Body of pancreas (tissue), 4 donors: ENCODE measurements at regions not wholly inside any gene's neighbourhood (a gene's known extent, or its start where the extent isn't known, plus 50 kb on each side); places are given as distances from the start of the nearest gene placed in this dataset.

Experiments used
- ATAC-seq: fragments of 150-250 bp; one replicate; pipeline ENCODE4 v1.9.1; 2016
- DNase-seq, 4 donors: peaks; one replicate each; pipeline ENCODE4 v3.0.0-alpha.2; 2019
- H3K27ac ChIP-seq, 4 donors: fragments of 200-600 bp; sonication (generic); 1 replicate in 3 of 4; 2 replicates in 1 of 4; pipeline versions ENCODE4 v1.5.1 to v1.6.1; 2016 to 2019; ENCODE audit warnings: mild to moderate bottlenecking in 1 of 4, mixed read lengths in 1 of 4, moderate library complexity in 1 of 4
- H3K27me3 ChIP-seq, 2 donors: fragments of 200-600 bp; sonication (generic); one replicate each; pipeline ENCODE4 v1.6.0; 2016; ENCODE audit warnings: mild to moderate bottlenecking in 1 of 2
- H3K36me3 ChIP-seq, 2 donors: fragments of 200-600 bp; sonication (generic); replicated peaks in 1 of 2; 2 replicates each; pipeline ENCODE4 v1.5.1; 2016; ENCODE audit warnings: low read depth in 2 of 2; ENCODE audit not compliant: insufficient read depth in 1 of 2
- H3K4me1 ChIP-seq: fragments of 200-600 bp; sonication (generic); one replicate; pipeline ENCODE4 v1.6.0; 2016
- H3K4me3 ChIP-seq, 2 donors: fragments of 200-600 bp; sonication (generic); 1 replicate in 1 of 2; 2 replicates in 1 of 2; pipeline ENCODE4 v1.5.1; 2016 to 2019
- H3K9me3 ChIP-seq, 3 donors: fragments of 200-600 bp; sonication (generic); 1 replicate in 2 of 3; 2 replicates in 1 of 3; pipeline ENCODE4 v1.5.1; 2016
- POLR2A ChIP-seq, 3 donors: fragments of 450-650 bp; IDR thresholded peaks; one replicate each; pipeline ENCODE4 v1.6.1; 2016; ENCODE audit warnings: antibody characterized with exemption in 3 of 3, mild to moderate bottlenecking in 2 of 3
- WGBS, 2 donors: methylation state at CpG; one replicate each; pipeline ENCODE4 v1.1.5; 2017; 5-methylcytosine and 5-hydroxymethylcytosine counted together
- intact Hi-C: fragments of 100-400 bp; cut with DNase I; formaldehyde crosslinking; loops from one replicate; pipeline ENCODE4 v1.15.1; 2023
- TF ChIP-seq, protein P1 (sequence below), 7 experiments: fragments of 450-650 bp in 4 of 7; fragments of 200-600 bp in 3 of 7; sonication (generic) in 3 of 7; IDR thresholded peaks; one replicate each; pipeline ENCODE4 v1.5.1; 2016 to 2019; ENCODE audit warnings: antibody characterized with exemption in 7 of 7

DNA sequence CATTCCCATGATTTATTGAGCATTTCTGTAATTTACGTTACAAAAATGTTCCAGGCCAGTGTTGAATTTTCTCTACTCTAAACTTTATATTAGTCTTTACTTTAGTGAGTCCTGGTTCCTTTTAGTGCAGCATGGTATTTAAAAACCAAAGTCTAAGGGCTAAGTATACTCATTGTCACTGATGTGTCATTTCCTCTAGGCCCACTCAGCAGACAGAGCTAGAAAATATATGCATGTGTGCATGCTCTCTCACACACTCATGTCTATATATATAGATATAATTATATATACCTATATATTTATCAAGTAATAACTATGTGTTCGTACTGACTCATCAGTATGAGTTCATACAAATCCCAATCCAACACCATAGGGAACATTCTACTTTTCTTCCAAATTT lies 132.5 kb upstream of the SLC8A1 start:
- intact Hi-C loops, result no loop called here
- Histone ChIP-seq H3K27me3 (no peaks in the 10 kb centered on the region), H3K36me3 (no peaks in the 10 kb centered on the region), H3K4me1 (no peaks in the 10 kb centered on the region), H3K4me3 (no peak overlapping the region), H3K9me3 (no peaks in the 10 kb centered on the region), H3K27ac (no peak overlapping the region)
- WGBS, 2 donors, result 63 to 74% methylated on average over 2 of the region's 2 CpGs
- TF ChIP-seq, protein P1, sequence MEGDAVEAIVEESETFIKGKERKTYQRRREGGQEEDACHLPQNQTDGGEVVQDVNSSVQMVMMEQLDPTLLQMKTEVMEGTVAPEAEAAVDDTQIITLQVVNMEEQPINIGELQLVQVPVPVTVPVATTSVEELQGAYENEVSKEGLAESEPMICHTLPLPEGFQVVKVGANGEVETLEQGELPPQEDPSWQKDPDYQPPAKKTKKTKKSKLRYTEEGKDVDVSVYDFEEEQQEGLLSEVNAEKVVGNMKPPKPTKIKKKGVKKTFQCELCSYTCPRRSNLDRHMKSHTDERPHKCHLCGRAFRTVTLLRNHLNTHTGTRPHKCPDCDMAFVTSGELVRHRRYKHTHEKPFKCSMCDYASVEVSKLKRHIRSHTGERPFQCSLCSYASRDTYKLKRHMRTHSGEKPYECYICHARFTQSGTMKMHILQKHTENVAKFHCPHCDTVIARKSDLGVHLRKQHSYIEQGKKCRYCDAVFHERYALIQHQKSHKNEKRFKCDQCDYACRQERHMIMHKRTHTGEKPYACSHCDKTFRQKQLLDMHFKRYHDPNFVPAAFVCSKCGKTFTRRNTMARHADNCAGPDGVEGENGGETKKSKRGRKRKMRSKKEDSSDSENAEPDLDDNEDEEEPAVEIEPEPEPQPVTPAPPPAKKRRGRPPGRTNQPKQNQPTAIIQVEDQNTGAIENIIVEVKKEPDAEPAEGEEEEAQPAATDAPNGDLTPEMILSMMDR (IDR thresholded peaks at IDR 0.05), result no peak
- TF ChIP-seq POLR2A (IDR thresholded peaks at IDR 0.05), result no peak
- DNase-seq (no peak), ATAC-seq (no peak)

GRCh38 chr2:40591774-40592173 lies 139.9 kb upstream of the SLC8A1 start:
- WGBS, 2 donors, result 50 to 61% methylated on average over 3 of the region's 3 CpGs

DNA sequence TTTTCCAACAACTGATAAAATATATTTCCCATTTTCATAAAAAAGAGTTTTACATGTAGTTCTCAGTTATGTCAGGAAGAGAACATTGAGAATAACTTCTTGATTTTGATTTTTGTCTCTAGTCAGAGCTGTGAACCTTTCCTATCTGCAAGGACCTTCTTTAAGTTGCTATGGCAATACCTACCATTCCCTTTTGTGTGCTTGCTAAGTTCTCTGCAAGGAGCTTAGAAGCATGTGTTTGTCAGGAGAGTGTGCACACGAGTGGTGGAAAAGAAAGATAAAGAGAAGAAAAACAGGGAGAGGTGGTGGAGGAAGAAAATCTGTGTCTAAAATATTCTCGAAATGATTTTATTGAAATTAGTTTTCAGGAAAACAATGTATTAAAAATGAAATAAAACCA lies 140.3 kb upstream of the SLC8A1 start:
- H3K27me3 ChIP-seq, result no peaks in the 10 kb centered on the region
- ATAC-seq, result no peak
- WGBS, 2 donors, result 36 to 40% methylated on average over 2 of the region's 2 CpGs
- H3K4me1 ChIP-seq, result no peaks in the 10 kb centered on the region
- no peak overlapping the region for H3K4me3 ChIP-seq
- intact Hi-C loops, result no loop called here
- TF ChIP-seq POLR2A (IDR thresholded peaks at IDR 0.05), result no peak
- TF ChIP-seq, protein P1 (IDR thresholded peaks at IDR 0.05), result no peak
- no peak overlapping the region for H3K27ac ChIP-seq
- no peaks in the 10 kb centered on the region for H3K36me3 ChIP-seq
- DNase-seq, result no peak
- H3K9me3 ChIP-seq, result no peaks in the 10 kb centered on the region

More at GRCh38 chr2:40591774-40592173, 139.9 kb upstream of the SLC8A1 start:
- H3K4me1 ChIP-seq, result no peaks in the 10 kb centered on the region
- no peak overlapping the region for H3K4me3 ChIP-seq
- ATAC-seq (no peak), DNase-seq (no peak)
- H3K9me3 ChIP-seq, result no peaks in the 10 kb centered on the region
- no peaks in the 10 kb centered on the region for H3K27me3 ChIP-seq
- no peaks in the 10 kb centered on the region for H3K36me3 ChIP-seq
- H3K27ac ChIP-seq, result no peak overlapping the region
- TF ChIP-seq, protein P1 (IDR thresholded peaks at IDR 0.05), result no peak
- TF ChIP-seq POLR2A (IDR thresholded peaks at IDR 0.05), result no peak
- intact Hi-C loops, result no loop called here

DNA sequence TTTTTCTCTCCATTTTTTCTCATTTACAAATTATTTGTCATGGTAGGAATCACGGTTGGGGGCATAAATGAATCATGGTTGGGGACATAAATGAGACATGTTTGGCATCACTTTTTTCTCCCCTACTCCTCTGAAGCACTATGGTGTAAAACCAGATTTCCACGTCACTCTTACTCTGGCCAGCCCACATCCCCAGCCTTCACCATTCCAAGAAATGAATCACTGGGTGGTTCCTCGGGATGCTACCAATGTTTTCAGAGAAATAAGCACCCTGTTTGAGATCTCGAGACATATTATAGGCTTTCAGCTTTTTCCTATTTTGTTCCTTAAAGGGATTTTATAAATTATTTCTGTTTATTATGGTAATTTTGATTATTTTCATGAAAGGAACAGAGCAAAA lies 155.0 kb upstream of the SLC8A1 start:
- Histone ChIP-seq H3K9me3 (no peaks in the 10 kb centered on the region), H3K27me3 (no peaks in the 10 kb centered on the region), H3K36me3 (no peaks in the 10 kb centered on the region), H3K27ac (no peak overlapping the region), H3K4me3 (no peak overlapping the region), H3K4me1 (no peaks in the 10 kb centered on the region)
- DNase-seq (no peak), ATAC-seq (no peak)
- TF ChIP-seq, protein P1 (IDR thresholded peaks at IDR 0.05), result no peak
- TF ChIP-seq POLR2A (IDR thresholded peaks at IDR 0.05), result no peak
- 57 to 62% methylated on average over 4 of the region's 4 CpGs for WGBS, 2 donors
- intact Hi-C loops, result no loop called here

GRCh38 chr2:40611196-40611595 lies 159.3 kb upstream of the SLC8A1 start:
- ATAC-seq (no peak), DNase-seq (no peak)
- H3K36me3 ChIP-seq, result no peaks in the 10 kb centered on the region
- H3K4me1 ChIP-seq, result no peaks in the 10 kb centered on the region
- intact Hi-C loops, result no loop called here
- H3K27ac ChIP-seq, result no peak overlapping the region
- 33 to 57% methylated on average over 4 of the region's 4 CpGs for WGBS, 2 donors
- no peak overlapping the region for H3K4me3 ChIP-seq
- no peaks in the 10 kb centered on the region for H3K27me3 ChIP-seq
- TF ChIP-seq, protein P1 (IDR thresholded peaks at IDR 0.05), result no peak
- no peak for TF ChIP-seq POLR2A (IDR thresholded peaks at IDR 0.05)
- H3K9me3 ChIP-seq, result no peaks in the 10 kb centered on the region
